AG09319 (cell line): ENCODE measurements at regions not wholly inside any gene's neighbourhood (a gene's known extent, or its start where the extent isn't known, plus 50 kb on each side); places are given as distances from the start of the nearest gene placed in this dataset.

Experiments used
- DNase-seq: peaks from one replicate; pipeline ENCODE4 v3.0.0-alpha.2; 2010; ENCODE audit warnings: low read depth; ENCODE audit errors: extremely low read depth
- TF ChIP-seq, protein P1 (sequence below): IDR thresholded peaks from 2 replicates; pipeline ENCODE4 v1.5.1; 2011; ENCODE audit warnings: low read depth, mild to moderate bottlenecking, inconsistent platforms, low read length, moderate library complexity

DNA sequence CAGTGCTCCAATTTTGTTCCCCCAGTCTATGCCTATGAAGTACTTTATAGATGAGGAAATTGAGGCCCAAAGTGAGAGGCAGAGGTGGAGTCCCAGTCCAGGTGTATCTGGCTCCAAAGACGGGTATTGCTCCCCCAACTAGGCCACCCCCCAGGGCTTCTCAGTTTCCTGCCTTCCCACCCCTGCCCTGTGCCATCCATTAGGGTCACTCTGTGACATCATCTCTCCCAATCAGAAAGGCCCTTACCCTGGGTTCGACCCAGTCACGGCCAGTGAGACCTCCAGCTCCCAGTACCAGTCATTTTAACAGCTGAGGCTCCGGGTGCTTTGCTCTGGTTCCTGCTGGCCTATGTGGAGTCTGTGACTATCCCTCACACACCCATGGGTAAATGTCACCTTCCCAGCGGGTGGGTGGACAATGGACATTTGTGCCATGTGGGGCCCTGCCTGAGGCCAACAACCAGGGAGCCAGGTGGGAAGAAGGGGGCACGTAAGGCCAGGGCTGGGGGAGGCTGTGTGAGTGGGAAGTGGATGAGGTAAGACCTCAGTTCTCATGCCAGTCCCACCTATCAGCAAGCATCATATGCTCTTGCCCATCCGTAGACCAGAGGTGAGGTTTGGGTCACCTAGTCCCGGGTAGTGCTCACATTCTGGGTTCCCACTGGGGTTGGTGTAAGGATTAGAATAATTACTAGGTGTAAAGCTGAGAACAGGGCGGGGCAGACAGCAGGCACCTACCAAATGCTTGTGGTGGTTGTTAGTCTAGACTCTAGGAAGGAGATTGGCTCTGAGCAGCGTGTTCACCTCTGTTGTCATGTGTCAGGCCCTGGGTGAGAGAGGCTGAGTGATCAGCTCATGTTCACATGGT, 685.9 kb downstream of the MATN1 start:
- DNase-seq: no peak
- TF ChIP-seq, protein P1, sequence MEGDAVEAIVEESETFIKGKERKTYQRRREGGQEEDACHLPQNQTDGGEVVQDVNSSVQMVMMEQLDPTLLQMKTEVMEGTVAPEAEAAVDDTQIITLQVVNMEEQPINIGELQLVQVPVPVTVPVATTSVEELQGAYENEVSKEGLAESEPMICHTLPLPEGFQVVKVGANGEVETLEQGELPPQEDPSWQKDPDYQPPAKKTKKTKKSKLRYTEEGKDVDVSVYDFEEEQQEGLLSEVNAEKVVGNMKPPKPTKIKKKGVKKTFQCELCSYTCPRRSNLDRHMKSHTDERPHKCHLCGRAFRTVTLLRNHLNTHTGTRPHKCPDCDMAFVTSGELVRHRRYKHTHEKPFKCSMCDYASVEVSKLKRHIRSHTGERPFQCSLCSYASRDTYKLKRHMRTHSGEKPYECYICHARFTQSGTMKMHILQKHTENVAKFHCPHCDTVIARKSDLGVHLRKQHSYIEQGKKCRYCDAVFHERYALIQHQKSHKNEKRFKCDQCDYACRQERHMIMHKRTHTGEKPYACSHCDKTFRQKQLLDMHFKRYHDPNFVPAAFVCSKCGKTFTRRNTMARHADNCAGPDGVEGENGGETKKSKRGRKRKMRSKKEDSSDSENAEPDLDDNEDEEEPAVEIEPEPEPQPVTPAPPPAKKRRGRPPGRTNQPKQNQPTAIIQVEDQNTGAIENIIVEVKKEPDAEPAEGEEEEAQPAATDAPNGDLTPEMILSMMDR: no peak

DNA sequence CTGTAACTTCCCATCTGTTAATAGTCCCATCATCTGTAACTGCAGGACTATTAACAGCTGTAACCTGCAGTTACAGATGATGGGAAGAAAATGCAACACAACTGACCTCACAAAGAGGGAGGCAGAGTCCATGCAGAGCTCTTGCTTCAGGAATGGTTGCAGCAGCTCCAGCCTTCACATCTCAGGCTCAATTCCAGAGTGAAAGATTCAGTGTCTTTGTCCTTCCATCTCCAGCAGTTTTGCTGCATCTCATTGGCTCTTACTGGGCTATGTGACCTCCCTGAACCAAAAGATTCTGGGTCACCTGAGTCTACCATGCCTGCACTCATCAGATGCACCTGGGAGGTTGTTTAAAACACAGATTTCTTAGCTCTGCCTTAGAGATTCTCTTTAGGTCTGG, 686.7 kb downstream of the MATN1 start:
- TF ChIP-seq, protein P1: no peak

DNA sequence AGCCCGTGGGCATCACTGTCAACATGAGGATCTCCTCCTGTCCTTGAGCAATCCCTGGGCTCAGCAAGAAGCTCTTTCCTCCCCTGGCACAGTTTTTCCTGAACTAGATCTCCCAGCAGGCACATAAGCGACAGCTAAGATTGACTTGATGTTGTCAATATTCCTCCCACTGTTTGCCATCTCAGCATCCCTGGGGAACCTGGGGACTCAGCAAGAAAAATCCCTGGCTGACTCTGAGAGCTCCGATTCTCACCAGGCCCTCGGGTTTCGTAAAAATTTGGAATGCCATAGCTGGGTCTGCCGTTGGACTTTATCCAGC, 687.2 kb downstream of the MATN1 start:
- DNase-seq: no peak
- TF ChIP-seq, protein P1: no peak

More for the DNA sequence above, 686.7 kb downstream of the MATN1 start:
- DNase-seq: no peak

DNA sequence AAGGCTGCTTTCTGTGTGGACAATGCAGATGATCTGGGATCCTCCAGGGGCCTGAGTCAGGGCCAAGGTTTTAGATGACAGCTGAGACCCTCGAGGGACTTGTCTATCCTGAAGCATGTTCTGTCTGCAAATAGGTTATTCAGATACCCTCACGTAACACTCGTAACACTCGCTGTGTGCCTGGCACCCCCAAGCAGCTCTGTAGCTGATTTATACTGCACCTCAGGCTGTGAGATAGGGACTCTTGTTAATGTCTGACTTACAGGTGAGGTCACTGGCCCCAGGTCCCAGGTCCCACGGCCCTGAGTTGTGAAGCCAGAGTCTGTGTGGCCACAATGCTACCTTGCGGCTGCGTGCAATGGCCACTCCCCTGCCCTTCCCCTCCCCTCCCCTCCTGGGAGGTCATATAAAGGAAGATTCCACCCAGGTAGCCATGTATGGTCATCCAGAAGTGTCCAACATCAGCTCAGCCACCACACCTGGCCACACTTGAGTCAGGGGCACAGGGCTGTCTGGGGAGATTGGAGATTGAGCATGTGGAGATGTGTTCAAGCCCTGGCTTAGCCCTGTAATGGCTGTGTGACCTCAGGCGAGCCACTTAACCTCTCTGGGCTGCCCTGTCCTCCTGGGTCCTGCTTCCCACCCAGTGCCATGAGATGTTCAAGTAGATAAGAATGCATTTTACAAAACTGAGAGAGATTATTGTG, 687.7 kb downstream of the MATN1 start:
- TF ChIP-seq, protein P1: no peak
- no peak for DNase-seq

DNA sequence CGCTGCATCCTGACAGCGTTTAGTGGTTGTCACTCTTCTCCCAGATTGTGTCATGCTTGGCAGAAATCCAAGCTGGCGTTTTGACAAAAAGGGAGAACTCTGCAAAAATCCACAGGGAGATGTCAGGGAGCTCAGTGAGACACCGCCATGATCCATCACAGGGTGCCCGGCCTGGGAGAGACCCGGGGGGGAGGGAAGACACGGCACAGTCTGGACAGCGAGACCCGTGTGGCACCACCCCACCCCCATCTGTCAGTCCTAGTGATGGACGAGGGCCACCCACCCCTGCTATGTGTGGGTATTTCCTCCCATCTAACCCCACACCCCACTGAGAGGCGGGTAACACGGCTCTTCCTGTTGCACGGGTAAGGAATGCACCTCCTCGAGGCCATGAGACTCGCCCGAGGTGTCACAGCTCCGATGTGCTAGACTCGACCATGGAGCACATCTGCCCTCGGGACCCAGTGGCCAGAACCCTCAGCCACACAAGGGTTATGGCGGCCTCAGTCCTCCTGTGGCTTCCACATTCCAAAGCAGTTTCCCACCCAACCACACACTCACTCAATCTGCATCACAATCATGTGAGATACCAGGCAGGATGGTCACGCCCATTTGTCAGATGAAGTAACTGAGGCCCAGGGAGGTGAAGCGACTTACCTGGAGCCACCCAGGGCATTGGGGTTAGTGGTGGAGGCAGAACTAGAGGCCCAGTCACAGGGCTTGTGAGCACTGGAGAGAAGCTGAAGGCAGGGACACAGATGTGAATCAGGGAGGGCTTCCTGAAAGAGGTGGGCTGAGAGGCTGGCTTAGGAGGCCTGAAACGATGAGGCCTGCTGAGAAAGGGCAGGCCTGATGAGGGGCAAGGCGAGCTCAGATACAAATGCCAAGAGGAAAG, 688.5 kb downstream of the MATN1 start:
- no peak for DNase-seq
- TF ChIP-seq, protein P1: no peak

DNA sequence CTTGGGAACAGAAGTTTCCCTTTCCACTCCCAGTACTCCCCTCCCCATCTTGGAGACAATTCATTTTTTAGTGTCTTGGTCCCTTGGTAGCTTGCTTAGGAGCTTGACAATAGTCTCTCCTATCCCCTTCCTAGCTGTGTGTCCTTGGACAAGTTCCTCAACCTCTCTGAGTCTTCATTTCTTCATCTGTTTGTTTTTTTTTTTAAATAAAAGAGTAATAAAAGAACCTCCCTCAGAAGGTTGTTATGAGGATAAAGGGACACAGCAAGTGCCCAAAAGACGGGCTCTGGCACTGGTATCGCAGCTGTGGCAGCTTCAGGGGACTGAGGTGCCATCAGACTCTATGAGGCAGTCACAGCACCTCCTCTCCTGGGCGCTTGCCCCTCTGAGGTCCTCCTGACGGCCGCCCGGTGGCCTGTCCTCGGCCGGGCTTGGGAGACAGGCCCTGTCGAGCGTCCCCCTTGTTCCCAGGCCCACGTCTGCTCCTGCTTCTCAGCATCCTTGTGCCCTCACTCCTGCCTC, 689.2 kb downstream of the MATN1 start:
- TF ChIP-seq, protein P1: no peak
- DNase-seq: no peak
